HepG2 (cell line): ENCODE measurements at regions not wholly inside any gene's neighbourhood (a gene's known extent, or its start where the extent isn't known, plus 50 kb on each side); places are given as distances from the start of the nearest gene placed in this dataset.

Experiments
- AGO2 ChIP-seq: fragments of 200-400 bp; formaldehyde crosslinking; optimal IDR thresholded peaks from 2 replicates; pipeline ENCODE3; 2017; ENCODE audit warnings: mild to moderate bottlenecking, low read depth, low read length, moderate library complexity
- ATF2 ChIP-seq: sonication (generic); formaldehyde crosslinking; IDR thresholded peaks from 2 replicates; pipeline ENCODE4 v1.4.0; 2020; ENCODE audit warnings: missing genetic modification reagents
- ATF7 ChIP-seq, 2 experiments: fragments of 450-650 bp in 1 of 2; sonication (generic) in 1 of 2; formaldehyde crosslinking in 1 of 2; IDR thresholded peaks; 2 replicates each; pipeline versions ENCODE4 v1.4.0 to v1.6.1; 2016 to 2020; ENCODE audit warnings: antibody characterized with exemption in 1 of 2, mild to moderate bottlenecking in 1 of 2, missing genetic modification reagents in 1 of 2
- GZF1 ChIP-seq: sonication (generic); formaldehyde crosslinking; IDR thresholded peaks from 2 replicates; pipeline ENCODE4 v1.5.1; 2020; ENCODE audit warnings: mild to moderate bottlenecking, missing genetic modification reagents
- HNRNPUL1 ChIP-seq: fragments of 200-400 bp; formaldehyde crosslinking; IDR thresholded peaks from 2 replicates; pipeline ENCODE4 v1.6.1; 2017; ENCODE audit warnings: low read depth, mild to moderate bottlenecking, low read length, moderate library complexity
- JUND ChIP-seq: sonication (generic); formaldehyde crosslinking; IDR thresholded peaks from 2 replicates; pipeline ENCODE4 v1.8.0; 2022; ENCODE audit warnings: mild to moderate bottlenecking, missing genetic modification reagents
- PHB2 ChIP-seq: fragments of 450-650 bp; IDR thresholded peaks from 2 replicates; pipeline ENCODE4 v1.6.1; 2018; ENCODE audit not compliant: partially characterized antibody
- POLR2AphosphoS5 ChIP-seq: IDR thresholded peaks from 2 replicates; pipeline ENCODE4 v1.6.1; 2012; ENCODE audit warnings: low read depth, low read length
- STAT6 ChIP-seq: sonication (generic); formaldehyde crosslinking; IDR thresholded peaks from 2 replicates; pipeline ENCODE4 v1.4.0; 2020; ENCODE audit warnings: missing genetic modification reagents, mild to moderate bottlenecking, borderline replicate concordance
- ZBTB39 ChIP-seq: sonication (generic); formaldehyde crosslinking; IDR thresholded peaks from 2 replicates; pipeline ENCODE4 v1.5.0; 2020; ENCODE audit warnings: missing genetic modification reagents
- ZHX2 ChIP-seq, 2 experiments: sonication (generic) in 1 of 2; formaldehyde crosslinking in 1 of 2; IDR thresholded peaks; 2 replicates each; pipeline versions ENCODE4 v1.6.1 to v1.9.0; 2014 to 2022; ENCODE audit warnings: antibody characterized with exemption in 1 of 2, borderline replicate concordance in 1 of 2, inconsistent platforms in 1 of 2, low read depth in 1 of 2, missing genetic modification reagents in 1 of 2
- ZNF33A ChIP-seq: sonication (generic); formaldehyde crosslinking; IDR thresholded peaks from 2 replicates; pipeline ENCODE4 v1.5.1; 2020; ENCODE audit warnings: missing genetic modification reagents, mild to moderate bottlenecking, moderate library complexity, borderline replicate concordance
- ZNF598 ChIP-seq: sonication (generic); formaldehyde crosslinking; IDR thresholded peaks from 2 replicates; pipeline ENCODE4 v1.5.1; 2020; ENCODE audit warnings: mild to moderate bottlenecking, missing genetic modification reagents, borderline replicate concordance
- TF ChIP-seq, protein P1 (sequence below): sonication (generic); formaldehyde crosslinking; IDR thresholded peaks from 2 replicates; pipeline ENCODE4 v1.8.1; 2023; ENCODE audit warnings: mild to moderate bottlenecking, inconsistent platforms, moderate library complexity, missing genetic modification reagents, borderline replicate concordance

DNA sequence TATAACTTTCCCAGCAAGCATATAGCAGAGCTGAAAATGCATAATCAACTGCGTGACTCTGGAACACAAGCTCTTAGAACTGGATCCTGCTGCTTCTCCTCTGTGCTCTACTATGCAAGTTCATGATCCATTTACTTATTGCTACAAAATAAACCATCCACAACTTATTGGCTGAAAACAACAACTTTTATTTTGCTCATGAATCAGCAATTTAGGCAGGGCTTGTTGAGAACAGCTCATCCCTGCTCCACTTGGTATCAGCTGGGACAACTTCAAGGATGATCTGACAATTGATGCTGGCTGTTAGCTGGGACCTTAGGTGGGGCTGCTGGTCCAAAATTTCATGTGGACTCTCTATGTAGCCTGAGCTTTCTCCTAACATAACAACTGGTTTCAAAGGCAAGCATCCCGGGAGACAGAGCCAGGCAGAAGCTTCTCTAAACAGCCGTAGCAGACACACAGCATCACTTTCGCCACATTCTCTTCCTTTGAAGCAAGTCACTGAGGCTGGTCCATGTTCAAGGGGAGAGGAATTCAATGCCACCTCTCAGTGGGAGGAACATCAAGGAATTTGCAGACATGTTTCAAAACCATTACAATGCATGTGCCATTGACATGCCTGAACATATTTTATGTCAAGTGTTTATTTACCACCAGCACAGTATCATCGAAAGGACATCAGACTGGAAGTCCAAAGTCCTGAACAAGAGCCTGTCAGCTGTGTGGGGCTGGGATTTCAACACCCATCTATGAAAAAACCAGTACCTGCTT, 153.1 kb upstream of the PKDCC start (continued):
- TF ChIP-seq, protein P1, sequence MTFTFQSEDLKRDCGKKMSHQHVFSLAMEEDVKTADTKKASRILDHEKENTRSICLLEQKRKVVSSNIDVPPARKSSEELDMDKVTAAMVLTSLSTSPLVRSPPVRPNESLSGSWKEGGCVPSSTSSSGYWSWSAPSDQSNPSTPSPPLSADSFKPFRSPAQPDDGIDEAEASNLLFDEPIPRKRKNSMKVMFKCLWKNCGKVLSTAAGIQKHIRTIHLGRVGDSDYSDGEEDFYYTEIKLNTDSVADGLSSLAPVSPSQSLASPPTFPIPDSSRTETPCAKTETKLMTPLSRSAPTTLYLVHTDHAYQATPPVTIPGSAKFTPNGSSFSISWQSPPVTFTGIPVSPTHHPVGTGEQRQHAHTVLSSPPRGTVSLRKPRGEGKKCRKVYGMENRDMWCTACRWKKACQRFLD (CRISPR knock-in tag), result no peak
- TF ChIP-seq ATF2 (CRISPR knock-in tag) (no peak), AGO2 (no peak), ZBTB39 (CRISPR knock-in tag) (no peak), GZF1 (CRISPR knock-in tag) (no peak), HNRNPUL1 (no peak), ATF7 (IDR thresholded peaks at IDR 0.05) (0 out of 2 replicates have a peak, but pooled peaks have one; percentile 17), ATF7 (CRISPR knock-in tag; IDR thresholded peaks at IDR 0.05) (no peak), ZNF33A (CRISPR knock-in tag) (no peak), PHB2 (no peak), ZHX2 (IDR thresholded peaks at IDR 0.05; ENCODE audit: low read depth) (no peak), ZHX2 (CRISPR knock-in tag; IDR thresholded peaks at IDR 0.05; ENCODE audit: borderline replicate concordance) (no peak), ZNF598 (no peak), JUND (CRISPR knock-in tag) (no peak), STAT6 (CRISPR knock-in tag) (no peak), POLR2AphosphoS5 (no peak)
